GM20000 (cell line): ENCODE measurements at regions not wholly inside any gene's neighbourhood (a gene's known extent, or its start where the extent isn't known, plus 50 kb on each side); places are given as distances from the start of the nearest gene placed in this dataset.

Experiments
- DNase-seq: peaks from one replicate; pipeline ENCODE4 v3.0.0; 2012; ENCODE audit warnings: low spot score
- TF ChIP-seq, protein P1 (sequence below): IDR thresholded peaks from 2 replicates; pipeline ENCODE4 v1.5.1; 2012; ENCODE audit warnings: mild to moderate bottlenecking, control low read depth; ENCODE audit errors: extremely low read depth, missing control alignments

GRCh38 chr12:78804262-78804661, 60.3 kb upstream of the SYT1 start:
- DNase-seq = no peak
- TF ChIP-seq, protein P1, sequence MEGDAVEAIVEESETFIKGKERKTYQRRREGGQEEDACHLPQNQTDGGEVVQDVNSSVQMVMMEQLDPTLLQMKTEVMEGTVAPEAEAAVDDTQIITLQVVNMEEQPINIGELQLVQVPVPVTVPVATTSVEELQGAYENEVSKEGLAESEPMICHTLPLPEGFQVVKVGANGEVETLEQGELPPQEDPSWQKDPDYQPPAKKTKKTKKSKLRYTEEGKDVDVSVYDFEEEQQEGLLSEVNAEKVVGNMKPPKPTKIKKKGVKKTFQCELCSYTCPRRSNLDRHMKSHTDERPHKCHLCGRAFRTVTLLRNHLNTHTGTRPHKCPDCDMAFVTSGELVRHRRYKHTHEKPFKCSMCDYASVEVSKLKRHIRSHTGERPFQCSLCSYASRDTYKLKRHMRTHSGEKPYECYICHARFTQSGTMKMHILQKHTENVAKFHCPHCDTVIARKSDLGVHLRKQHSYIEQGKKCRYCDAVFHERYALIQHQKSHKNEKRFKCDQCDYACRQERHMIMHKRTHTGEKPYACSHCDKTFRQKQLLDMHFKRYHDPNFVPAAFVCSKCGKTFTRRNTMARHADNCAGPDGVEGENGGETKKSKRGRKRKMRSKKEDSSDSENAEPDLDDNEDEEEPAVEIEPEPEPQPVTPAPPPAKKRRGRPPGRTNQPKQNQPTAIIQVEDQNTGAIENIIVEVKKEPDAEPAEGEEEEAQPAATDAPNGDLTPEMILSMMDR = no peak
